ENCODE measurements at regions not wholly inside any gene's neighbourhood (a gene's known extent, or its start where the extent isn't known, plus 50 kb on each side); places are given as distances from the start of the nearest gene placed in this dataset.

GRCh38 chr12:114850661-114851275 lies 166.8 kb upstream of the TBX3 start:
- no peak for TF ChIP-seq CTCF (IDR thresholded peaks at IDR 0.05; ENCODE audit: low read length)
- TF ChIP-seq EZH2 (IDR thresholded peaks at IDR 0.05; ENCODE audit: borderline replicate concordance, low read length) = no peak

All from OCI-LY1 (cell line).